ENCODE measurements at regions not wholly inside any gene's neighbourhood (a gene's known extent, or its start where the extent isn't known, plus 50 kb on each side); places are given as distances from the start of the nearest gene placed in this dataset.

DNA sequence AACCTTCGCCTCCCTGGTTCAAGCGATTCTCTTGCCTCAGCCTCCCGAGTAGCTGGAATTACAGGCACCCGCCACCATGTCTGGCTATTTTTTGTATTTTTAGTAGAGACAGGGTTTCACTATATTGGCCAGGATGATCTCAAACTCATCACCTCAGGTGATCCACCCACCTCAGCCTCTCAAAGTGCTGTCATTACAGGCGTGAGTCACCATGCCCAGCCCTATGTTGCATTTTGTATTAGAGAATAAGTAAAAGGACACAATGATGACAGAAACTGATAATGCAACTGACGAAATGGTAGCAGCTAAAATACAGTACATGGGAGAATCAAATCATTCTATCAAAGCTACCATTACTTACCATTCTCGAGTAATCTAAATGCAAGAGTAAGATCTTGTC lies 276.7 kb downstream of the DSEL start:
- H3K27me3 ChIP-seq (ENCODE audit: control insufficient read depth, insufficient read depth, low read length), result no peaks in the 10 kb centered on the region
- Mint-ChIP-seq H3K9me3 (peaks cover 0 to 3% of the 10 kb centered on the region in 2 donors), H3K4me3 (no peak overlapping the region), H3K27me3 (ENCODE audit: low read depth in 2 of 2) (no peaks in the 10 kb centered on the region), H3K36me3 (no peaks in the 10 kb centered on the region), H3K4me1 (peaks cover 0 to 14% of the 10 kb centered on the region in 2 donors), H3K27ac (no peak overlapping the region)
- peaks cover 2% of the 10 kb centered on the region for H3K4me1 ChIP-seq (ENCODE audit: control insufficient read depth, insufficient read depth, low read length)
- H3K4me3 ChIP-seq (ENCODE audit: low read length), result no peak overlapping the region
- H3K36me3 ChIP-seq (ENCODE audit: control insufficient read depth, insufficient read depth, low read length), result no peaks in the 10 kb centered on the region
- no peak for TF ChIP-seq CTCF (IDR thresholded peaks at IDR 0.05)
- H3K9me3 ChIP-seq (ENCODE audit: control insufficient read depth, insufficient read depth, low read length), result no peaks in the 10 kb centered on the region
- DNase-seq (no peak), ATAC-seq (no peak)
- H3K27ac ChIP-seq (ENCODE audit: low read length), result no peak overlapping the region
- intact Hi-C loops (cut with micrococcal nuclease), result no loop called here
- 92% methylated on average over 4 of the region's 7 CpGs for WGBS (ENCODE audit: insufficient coverage)

DNA sequence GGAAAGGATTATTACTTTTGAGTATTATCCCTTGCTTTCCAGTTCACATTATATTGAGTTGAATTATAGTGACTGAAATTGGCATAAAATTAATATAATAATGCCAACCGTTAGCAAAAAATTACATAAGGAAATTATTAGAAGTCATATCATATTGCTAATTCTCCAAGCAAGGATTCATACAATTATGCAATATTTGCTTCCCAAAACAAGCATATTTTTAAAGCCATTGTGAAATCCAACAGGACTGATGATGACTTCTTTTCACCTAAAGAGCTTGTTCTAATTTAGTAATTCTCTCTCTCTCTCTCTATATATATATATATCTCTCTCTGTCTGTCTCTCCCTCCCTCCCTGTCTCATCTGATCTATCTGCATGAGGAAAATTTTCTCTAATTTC lies 283.5 kb downstream of the DSEL start:
- Mint-ChIP-seq H3K36me3 (no peaks in the 10 kb centered on the region), H3K27me3 (ENCODE audit: low read depth in 2 of 2) (no peaks in the 10 kb centered on the region), H3K27ac (no peak overlapping the region), H3K9me3 (peaks cover 2% of the 10 kb centered on the region in 2 donors), H3K4me1 (no peaks in the 10 kb centered on the region), H3K4me3 (no peak overlapping the region)
- TF ChIP-seq CTCF (IDR thresholded peaks at IDR 0.05), result no peak
- H3K27me3 ChIP-seq (ENCODE audit: control insufficient read depth, insufficient read depth, low read length), result no peaks in the 10 kb centered on the region
- WGBS (ENCODE audit: insufficient coverage), result no CpG with 5 or more reads among the region's 1 CpG
- ATAC-seq (no peak), DNase-seq (no peak)
- no peaks in the 10 kb centered on the region for H3K9me3 ChIP-seq (ENCODE audit: control insufficient read depth, insufficient read depth, low read length)
- no peaks in the 10 kb centered on the region for H3K4me1 ChIP-seq (ENCODE audit: control insufficient read depth, insufficient read depth, low read length)
- H3K27ac ChIP-seq (ENCODE audit: low read length), result no peak overlapping the region
- intact Hi-C loops (cut with micrococcal nuclease), result no loop called here
- H3K4me3 ChIP-seq (ENCODE audit: low read length), result no peak overlapping the region
- H3K36me3 ChIP-seq (ENCODE audit: control insufficient read depth, insufficient read depth, low read length), result no peaks in the 10 kb centered on the region

DNA sequence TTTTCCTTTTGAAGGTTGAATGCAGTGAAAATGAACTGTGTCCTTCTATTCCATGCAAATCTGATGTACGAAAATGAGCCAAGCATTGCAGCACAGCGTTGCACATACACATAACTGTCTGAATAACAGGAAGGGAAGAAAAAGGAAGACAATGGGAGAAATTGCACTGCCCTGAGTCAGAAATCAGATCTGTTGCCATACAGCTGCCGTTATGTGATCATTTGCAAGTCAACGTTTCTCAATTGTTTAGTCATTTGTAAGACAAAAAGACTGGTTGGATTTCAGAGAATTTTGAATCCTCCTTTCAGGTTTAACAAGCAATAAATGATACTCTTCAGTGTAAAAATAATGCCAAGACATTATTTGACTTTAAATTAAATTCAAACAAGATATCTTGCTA lies 284.1 kb downstream of the DSEL start:
- Histone ChIP-seq H3K4me1 (ENCODE audit: control insufficient read depth, insufficient read depth, low read length) (no peaks in the 10 kb centered on the region), H3K9me3 (ENCODE audit: control insufficient read depth, insufficient read depth, low read length) (no peaks in the 10 kb centered on the region), H3K27ac (ENCODE audit: low read length) (no peak overlapping the region), H3K36me3 (ENCODE audit: control insufficient read depth, insufficient read depth, low read length) (no peaks in the 10 kb centered on the region), H3K27me3 (ENCODE audit: control insufficient read depth, insufficient read depth, low read length) (no peaks in the 10 kb centered on the region), H3K4me3 (ENCODE audit: low read length) (no peak overlapping the region)
- H3K36me3 Mint-ChIP-seq, result no peaks in the 10 kb centered on the region
- H3K27ac Mint-ChIP-seq, result no peak overlapping the region
- H3K4me1 Mint-ChIP-seq, result no peaks in the 10 kb centered on the region
- no peak for ATAC-seq
- peaks cover 2% of the 10 kb centered on the region in 2 donors for H3K9me3 Mint-ChIP-seq
- no peak for DNase-seq
- WGBS (ENCODE audit: insufficient coverage), result 85% methylated on average over 4 of the region's 4 CpGs
- no peak overlapping the region for H3K4me3 Mint-ChIP-seq
- intact Hi-C loops (cut with micrococcal nuclease), result no loop called here
- TF ChIP-seq CTCF (IDR thresholded peaks at IDR 0.05), result no peak
- no peaks in the 10 kb centered on the region for H3K27me3 Mint-ChIP-seq (ENCODE audit: low read depth in 2 of 2)

DNA sequence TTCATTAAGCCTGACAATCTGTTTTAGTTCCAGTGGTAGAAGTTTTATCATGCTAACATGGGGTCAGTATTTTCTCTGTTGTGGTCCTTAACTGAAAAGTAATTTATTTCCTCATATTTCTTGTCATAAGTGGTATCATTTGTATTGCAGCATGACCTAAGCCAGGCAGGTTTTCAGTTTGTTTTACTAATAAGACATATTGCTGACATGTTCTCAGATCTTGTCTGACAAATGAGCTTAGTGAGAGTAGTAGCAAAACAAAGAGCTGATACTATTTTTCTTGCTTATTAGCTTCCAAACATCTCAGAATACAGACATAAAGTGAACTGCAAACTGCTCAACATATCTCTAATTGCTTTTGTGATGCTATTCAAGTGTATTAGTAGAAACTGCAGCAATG lies 293.6 kb downstream of the DSEL start:
- Mint-ChIP-seq H3K4me3 (no peak overlapping the region), H3K4me1 (no peaks in the 10 kb centered on the region), H3K27me3 (ENCODE audit: low read depth in 2 of 2) (no peaks in the 10 kb centered on the region), H3K9me3 (no peaks in the 10 kb centered on the region), H3K27ac (no peak overlapping the region), H3K36me3 (no peaks in the 10 kb centered on the region)
- no peaks in the 10 kb centered on the region for H3K36me3 ChIP-seq (ENCODE audit: control insufficient read depth, insufficient read depth, low read length)
- DNase-seq (no peak), ATAC-seq (no peak)
- H3K27ac ChIP-seq (ENCODE audit: low read length), result no peak overlapping the region
- no peak for TF ChIP-seq CTCF (IDR thresholded peaks at IDR 0.05)
- no peaks in the 10 kb centered on the region for H3K4me1 ChIP-seq (ENCODE audit: control insufficient read depth, insufficient read depth, low read length)
- intact Hi-C loops (cut with micrococcal nuclease), result no loop called here
- no peaks in the 10 kb centered on the region for H3K9me3 ChIP-seq (ENCODE audit: control insufficient read depth, insufficient read depth, low read length)
- no peak overlapping the region for H3K4me3 ChIP-seq (ENCODE audit: low read length)
- no peaks in the 10 kb centered on the region for H3K27me3 ChIP-seq (ENCODE audit: control insufficient read depth, insufficient read depth, low read length)

Measured in natural killer cell (primary cell).